Erythroblast (primary cell): ENCODE measurements at regions not wholly inside any gene's neighbourhood (a gene's known extent, or its start where the extent isn't known, plus 50 kb on each side); places are given as distances from the start of the nearest gene placed in this dataset.
"Not testable (repeated sequence)": the region's sequence is repeated elsewhere in the genome, so short reads cannot be mapped to it uniquely, and the experiment has no call there.

Source experiments
- DNase-seq, 2 experiments: peaks; one replicate each; lab custom pipeline; 2025; lab: John Stamatoyannopoulos, UW
- GATA1 ChIP-seq: IDR thresholded peaks from 2 replicates; pipeline ENCODE4 v1.6.1; 2011; ENCODE audit warnings: low read depth, mild to moderate bottlenecking, control low read depth, low read length, moderate library complexity
- POLR2A ChIP-seq: IDR thresholded peaks from 2 replicates; pipeline ENCODE4 v1.6.1; 2011; ENCODE audit warnings: mild to moderate bottlenecking, low read length

GRCh38 chr18:6566338-6566911 lies 151.7 kb upstream of the L3MBTL4 start:
- no peak for DNase-seq
- no peak for TF ChIP-seq POLR2A
- TF ChIP-seq GATA1: no peak

GRCh38 chr18:6569813-6570212 lies 155.1 kb upstream of the L3MBTL4 start:
- DNase-seq: no peak
- no peak for TF ChIP-seq POLR2A
- no peak for TF ChIP-seq GATA1

- TF ChIP-seq GATA1: no peak
- no peak for TF ChIP-seq POLR2A
- DNase-seq: no peak
Observed at GRCh38 chr18:6570581-6571238, 156.0 kb upstream of the L3MBTL4 start.

DNA sequence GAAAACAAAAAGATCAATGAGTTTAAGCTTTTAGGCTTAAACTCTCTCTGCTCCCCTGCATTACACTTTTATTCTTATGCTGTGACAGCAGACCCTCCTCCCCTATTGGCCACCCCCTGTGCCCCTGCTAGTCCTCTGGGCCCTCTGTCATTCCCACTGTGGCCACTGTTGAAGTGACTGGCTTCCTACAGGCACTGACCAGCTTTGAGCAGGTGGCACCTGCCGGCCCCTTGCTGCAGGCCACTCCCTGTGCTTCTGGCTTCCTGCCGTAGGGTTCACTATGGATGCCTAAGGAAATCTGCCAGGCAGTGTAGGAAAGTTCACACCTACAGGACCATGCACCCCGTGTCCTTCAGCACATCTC lies 156.5 kb upstream of the L3MBTL4 start:
- DNase-seq: no peak
- no peak for TF ChIP-seq POLR2A

GRCh38 chr18:6572192-6572591 lies 157.3 kb upstream of the ARHGAP28 start:
- DNase-seq: not testable (repeated sequence)

DNA sequence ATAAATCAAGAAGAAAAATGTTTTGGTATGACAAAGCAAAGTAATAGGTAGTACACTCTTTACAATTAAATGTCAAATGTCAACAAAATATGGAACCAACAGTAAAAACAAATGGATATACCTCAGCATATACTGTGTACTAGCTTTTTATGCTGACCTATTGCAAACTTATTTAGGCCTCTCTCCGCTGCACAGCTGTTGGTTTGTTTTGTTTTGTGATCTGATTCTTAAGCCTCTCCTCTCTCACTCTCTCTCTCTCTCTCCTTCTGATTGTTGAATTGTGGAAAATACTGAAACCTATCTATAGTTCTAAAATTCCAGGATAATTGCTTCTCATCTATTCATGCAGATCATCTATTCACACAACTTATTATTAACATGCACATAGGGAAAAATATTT lies 154.9 kb upstream of the ARHGAP28 start:
- TF ChIP-seq POLR2A (no peak), GATA1 (no peak)

DNA sequence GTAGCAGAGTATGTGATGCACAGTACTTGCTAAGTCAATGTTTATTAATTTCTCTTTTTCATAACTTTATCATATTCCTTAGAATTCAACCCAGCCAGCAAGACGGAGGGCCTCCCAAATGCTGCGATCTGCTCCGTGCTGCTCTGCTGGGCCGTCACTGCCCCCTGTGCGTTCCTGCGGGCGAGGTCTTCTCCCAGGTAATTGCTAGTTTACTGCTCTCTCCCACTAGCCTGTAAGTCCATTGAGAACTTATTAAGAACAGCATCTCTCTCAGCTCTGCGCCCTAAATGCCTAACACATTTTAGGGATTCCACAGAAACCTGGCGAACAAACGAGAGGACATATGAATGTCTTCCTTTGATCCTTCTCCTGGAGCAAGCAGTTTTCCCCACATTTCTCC lies 153.6 kb upstream of the ARHGAP28 start:
- DNase-seq: no peak
- no peak for TF ChIP-seq POLR2A
- no peak for TF ChIP-seq GATA1

More for the DNA sequence above, 154.9 kb upstream of the ARHGAP28 start:
- DNase-seq: no peak

DNA sequence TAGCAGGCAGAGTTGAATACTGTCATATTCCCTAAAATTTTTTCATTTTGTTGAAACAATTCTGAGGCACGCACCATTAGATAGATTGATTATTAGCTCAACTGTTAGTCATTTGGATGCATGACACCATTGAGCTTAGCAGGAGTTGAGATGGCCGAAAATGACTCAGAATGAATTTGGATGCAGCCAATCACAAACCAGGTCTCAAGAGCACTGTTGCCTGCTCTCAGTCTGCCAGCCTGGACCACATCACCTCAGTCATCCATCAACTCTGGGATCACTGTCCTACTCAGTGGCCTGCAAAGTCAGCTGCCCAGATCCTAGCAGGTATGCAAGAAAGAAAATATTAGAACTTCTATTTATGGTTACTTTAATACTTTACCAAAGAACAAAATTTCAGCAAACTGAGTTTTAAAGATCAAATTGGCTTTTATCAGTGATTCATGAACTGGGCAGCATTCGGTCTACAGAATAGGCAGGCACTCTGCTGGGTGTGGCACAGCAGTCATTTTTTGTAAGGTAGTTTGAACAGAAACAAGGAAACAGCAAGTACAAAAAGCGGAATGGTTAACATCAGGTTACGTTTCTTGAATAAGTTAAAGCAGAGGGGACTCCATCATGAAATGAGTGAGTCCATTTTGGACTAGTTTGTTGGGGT lies 152.7 kb upstream of the ARHGAP28 start:
- no peak for DNase-seq
- TF ChIP-seq POLR2A (no peak), GATA1 (no peak)

DNA sequence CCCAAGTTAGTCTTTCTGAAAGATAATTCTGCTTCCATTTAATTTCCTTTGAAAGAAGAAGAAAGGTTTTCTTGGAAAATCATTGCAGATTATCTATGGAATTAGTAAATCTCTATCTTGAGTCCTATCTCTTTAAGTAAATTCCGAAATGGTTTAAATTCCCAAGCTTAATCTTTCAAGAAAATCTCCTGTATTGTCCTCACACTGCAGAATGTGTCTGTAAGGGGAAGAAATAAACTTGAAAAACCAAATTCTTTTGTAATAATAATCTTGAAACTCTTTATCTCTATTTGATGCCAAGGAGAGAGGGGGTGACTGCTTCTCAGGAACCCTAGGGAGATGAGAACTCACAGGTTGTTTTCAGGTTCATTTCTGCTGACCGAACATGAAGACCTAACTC lies 150.8 kb upstream of the ARHGAP28 start:
- TF ChIP-seq GATA1 (no peak), POLR2A (no peak)
- no peak for DNase-seq

DNA sequence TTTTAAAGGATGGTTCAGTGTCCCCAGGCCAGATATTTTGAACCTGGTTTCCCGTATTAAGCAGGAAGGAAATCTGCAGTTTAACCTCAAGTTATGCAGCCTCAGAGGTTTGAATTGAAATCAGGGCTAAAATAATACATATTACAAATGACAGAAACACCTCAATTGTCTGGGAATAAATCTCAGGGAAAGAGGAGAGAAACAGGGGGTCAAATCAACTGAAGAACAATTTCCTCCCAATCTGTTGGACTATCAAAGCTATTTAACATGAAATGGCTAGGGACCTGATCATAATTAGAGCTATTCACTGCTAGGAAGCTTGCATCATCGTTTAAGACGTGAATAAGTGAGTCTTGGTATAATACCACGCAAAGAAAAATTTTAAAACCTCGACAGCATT lies 150.0 kb upstream of the ARHGAP28 start:
- DNase-seq: no peak
- TF ChIP-seq GATA1 (no peak), POLR2A (no peak)

DNA sequence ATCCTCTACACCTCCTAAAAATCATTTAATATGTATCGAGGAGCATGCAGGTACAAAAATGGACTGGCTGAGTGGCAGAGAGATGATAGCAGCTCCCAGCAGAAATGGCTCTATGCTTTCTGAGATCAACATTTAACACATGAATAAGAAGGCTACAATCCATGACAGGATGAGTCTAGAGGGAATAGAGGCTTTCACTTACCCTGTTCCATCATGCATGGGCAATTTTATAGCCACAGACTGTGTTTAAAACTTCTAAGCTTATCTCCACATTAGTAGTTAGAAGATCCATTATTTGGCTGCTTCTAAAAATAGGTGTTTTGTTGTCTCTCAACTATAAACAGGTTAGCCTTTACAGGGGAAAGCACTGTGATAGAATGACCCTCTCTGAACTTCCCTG lies 149.1 kb upstream of the ARHGAP28 start:
- TF ChIP-seq GATA1 (no peak), POLR2A (no peak)
- DNase-seq: no peak

DNA sequence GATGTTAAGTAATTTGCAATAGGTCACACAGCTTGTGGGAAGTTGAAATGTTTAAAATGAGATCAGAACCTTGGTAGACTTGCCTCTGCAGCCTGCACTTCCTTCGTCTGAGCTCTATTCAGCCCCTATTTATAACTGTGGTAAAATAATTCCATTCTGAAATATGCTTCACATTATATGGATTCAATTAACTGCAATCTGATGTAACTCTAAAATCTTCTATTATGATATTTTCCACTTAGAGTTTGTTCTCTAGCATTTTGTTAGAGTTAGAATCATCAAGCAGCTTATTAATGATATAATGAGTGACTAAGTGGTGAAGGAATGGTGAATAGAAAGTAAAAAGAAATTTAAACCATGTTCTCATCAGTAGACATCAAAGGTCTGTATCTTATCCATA lies 139.6 kb upstream of the ARHGAP28 start:
- TF ChIP-seq GATA1 (no peak), POLR2A (no peak)
- DNase-seq: no peak

GRCh38 chr18:6590326-6590725 lies 139.2 kb upstream of the ARHGAP28 start:
- no peak for TF ChIP-seq POLR2A
- TF ChIP-seq GATA1: no peak
- no peak for DNase-seq

DNA sequence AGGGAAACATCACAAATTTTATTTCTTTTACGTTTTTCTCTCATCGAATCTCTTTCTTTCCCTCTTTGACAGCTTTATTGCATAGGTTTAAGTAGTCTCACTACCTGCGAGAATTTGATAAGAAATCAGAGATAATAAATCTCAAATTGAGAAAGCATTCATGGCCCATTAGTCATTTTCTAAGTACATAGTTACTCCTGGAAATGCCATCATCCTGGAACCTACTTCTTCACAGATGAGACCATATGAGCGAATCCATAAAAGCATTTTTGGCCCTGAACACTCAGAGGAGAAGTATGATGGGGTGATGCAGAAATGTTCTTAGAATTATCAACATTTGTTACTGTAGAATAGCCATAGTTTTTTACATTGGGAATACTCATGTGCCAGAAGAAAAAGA lies 138.0 kb upstream of the ARHGAP28 start:
- DNase-seq: no peak
- no peak for TF ChIP-seq GATA1
- TF ChIP-seq POLR2A: no peak

- TF ChIP-seq GATA1 (no peak), POLR2A (no peak)
- no peak for DNase-seq
Observed at GRCh38 chr18:6592522-6592921, 137.0 kb upstream of the ARHGAP28 start.
